ENCODE measurements at regions not wholly inside any gene's neighbourhood (a gene's known extent, or its start where the extent isn't known, plus 50 kb on each side); places are given as distances from the start of the nearest gene placed in this dataset.
"Not testable (repeated sequence)": the region's sequence is repeated elsewhere in the genome, so short reads cannot be mapped to it uniquely, and the experiment has no call there.

GRCh38 chr9:2524601-2525000 lies 97.0 kb upstream of the VLDLR start:
- DNase-seq (ENCODE audit: low read depth, low spot score): no peak
- no peaks in the 10 kb centered on the region for H3K27me3 ChIP-seq (ENCODE audit: insufficient read depth, insufficient read length)
- H3K4me1 ChIP-seq (ENCODE audit: insufficient read depth, insufficient read length): no peaks in the 10 kb centered on the region
- 0 out of 2 replicates have a peak, but pooled peaks cover 4% of the 10 kb centered on the region for H3K9me3 ChIP-seq (ENCODE audit: insufficient read depth, low read length)
- no peak overlapping the region for H3K9ac ChIP-seq (ENCODE audit: insufficient read length, low read depth)
- H3K4me3 ChIP-seq (ENCODE audit: insufficient read length, low read depth): no peak overlapping the region
- TF ChIP-seq YY1 (IDR thresholded peaks at IDR 0.05; ENCODE audit: insufficient read depth, insufficient read length): no peak
- no peak for TF ChIP-seq SUZ12 (IDR thresholded peaks at IDR 0.05; ENCODE audit: extremely low read depth, insufficient read depth, insufficient read length)
- no peak for TF ChIP-seq ZNF274 (IDR thresholded peaks at IDR 0.05; ENCODE audit: low read depth, low read length)
- H3K36me3 ChIP-seq (ENCODE audit: insufficient read depth, insufficient read length, low read length): peaks cover 13% of the 10 kb centered on the region

GRCh38 chr9:2525147-2525546 lies 96.4 kb upstream of the VLDLR start:
- H3K36me3 ChIP-seq (ENCODE audit: insufficient read depth, insufficient read length, low read length): peaks cover 9% of the 10 kb centered on the region
- H3K4me1 ChIP-seq (ENCODE audit: insufficient read depth, insufficient read length): no peaks in the 10 kb centered on the region
- no peak overlapping the region for H3K9ac ChIP-seq (ENCODE audit: insufficient read length, low read depth)
- TF ChIP-seq YY1 (IDR thresholded peaks at IDR 0.05; ENCODE audit: insufficient read depth, insufficient read length): no peak
- TF ChIP-seq ZNF274 (IDR thresholded peaks at IDR 0.05; ENCODE audit: low read depth, low read length): no peak
- no peak for TF ChIP-seq SUZ12 (IDR thresholded peaks at IDR 0.05; ENCODE audit: extremely low read depth, insufficient read depth, insufficient read length)
- 0 out of 2 replicates have a peak, but pooled peaks cover 4% of the 10 kb centered on the region for H3K9me3 ChIP-seq (ENCODE audit: insufficient read depth, low read length)
- H3K27me3 ChIP-seq (ENCODE audit: insufficient read depth, insufficient read length): no peaks in the 10 kb centered on the region
- no peak overlapping the region for H3K4me3 ChIP-seq (ENCODE audit: insufficient read length, low read depth)
- DNase-seq (ENCODE audit: low read depth, low spot score): no peak

GRCh38 chr9:2526071-2526828 lies 95.3 kb upstream of the VLDLR start:
- no peaks in the 10 kb centered on the region for H3K27me3 ChIP-seq (ENCODE audit: insufficient read depth, insufficient read length)
- DNase-seq (ENCODE audit: low read depth, low spot score): no peak

GRCh38 chr9:2531481-2531880 lies 90.1 kb upstream of the VLDLR start:
- H3K4me1 ChIP-seq (ENCODE audit: insufficient read depth, insufficient read length): no peaks in the 10 kb centered on the region
- H3K27me3 ChIP-seq (ENCODE audit: insufficient read depth, insufficient read length): no peaks in the 10 kb centered on the region
- 0 out of 2 replicates have a peak, but pooled peaks cover 4% of the 10 kb centered on the region for H3K9me3 ChIP-seq (ENCODE audit: insufficient read depth, low read length)
- no peak for TF ChIP-seq YY1 (IDR thresholded peaks at IDR 0.05; ENCODE audit: insufficient read depth, insufficient read length)
- no peak for TF ChIP-seq SUZ12 (IDR thresholded peaks at IDR 0.05; ENCODE audit: extremely low read depth, insufficient read depth, insufficient read length)
- TF ChIP-seq ZNF274 (IDR thresholded peaks at IDR 0.05; ENCODE audit: low read depth, low read length): no peak
- DNase-seq (ENCODE audit: low read depth, low spot score): no peak
- H3K9ac ChIP-seq (ENCODE audit: insufficient read length, low read depth): no peak overlapping the region
- H3K36me3 ChIP-seq (ENCODE audit: insufficient read depth, insufficient read length, low read length): peaks cover 10% of the 10 kb centered on the region
- no peak overlapping the region for H3K4me3 ChIP-seq (ENCODE audit: insufficient read length, low read depth)

More at GRCh38 chr9:2526071-2526828, 95.3 kb upstream of the VLDLR start:
- Histone ChIP-seq H3K36me3 (ENCODE audit: insufficient read depth, insufficient read length, low read length) (peaks cover 4% of the 10 kb centered on the region), H3K9ac (ENCODE audit: insufficient read length, low read depth) (no peak overlapping the region), H3K9me3 (ENCODE audit: insufficient read depth, low read length) (0 out of 2 replicates have a peak, but pooled peaks cover 4% of the 10 kb centered on the region), H3K4me1 (ENCODE audit: insufficient read depth, insufficient read length) (no peaks in the 10 kb centered on the region), H3K4me3 (ENCODE audit: insufficient read length, low read depth) (no peak overlapping the region)
- no peak for TF ChIP-seq SUZ12 (IDR thresholded peaks at IDR 0.05; ENCODE audit: extremely low read depth, insufficient read depth, insufficient read length)
- TF ChIP-seq YY1 (IDR thresholded peaks at IDR 0.05; ENCODE audit: insufficient read depth, insufficient read length): no peak
- no peak for TF ChIP-seq ZNF274 (IDR thresholded peaks at IDR 0.05; ENCODE audit: low read depth, low read length)

- no peak for DNase-seq (ENCODE audit: low read depth, low spot score)
These were observed 85.1 kb upstream of the VLDLR start for GRCh38 chr9:2536511-2536910.

GRCh38 chr9:2545881-2546490 lies 75.6 kb upstream of the VLDLR start:
- Histone ChIP-seq H3K4me3 (ENCODE audit: insufficient read length, low read depth) (no peak overlapping the region), H3K4me1 (ENCODE audit: insufficient read depth, insufficient read length) (no peaks in the 10 kb centered on the region), H3K27me3 (ENCODE audit: insufficient read depth, insufficient read length) (no peaks in the 10 kb centered on the region), H3K9ac (ENCODE audit: insufficient read length, low read depth) (no peak overlapping the region), H3K9me3 (ENCODE audit: insufficient read depth, low read length) (peaks cover 9% of the 10 kb centered on the region; the same call in 1 of the 2 replicates), H3K36me3 (ENCODE audit: insufficient read depth, insufficient read length, low read length) (no peaks in the 10 kb centered on the region)
- DNase-seq (ENCODE audit: low read depth, low spot score): no peak
- TF ChIP-seq ZNF274 (IDR thresholded peaks at IDR 0.05; ENCODE audit: low read depth, low read length): no peak
- no peak for TF ChIP-seq SUZ12 (IDR thresholded peaks at IDR 0.05; ENCODE audit: extremely low read depth, insufficient read depth, insufficient read length)
- no peak for TF ChIP-seq YY1 (IDR thresholded peaks at IDR 0.05; ENCODE audit: insufficient read depth, insufficient read length)

More at GRCh38 chr9:2536511-2536910, 85.1 kb upstream of the VLDLR start:
- no peak overlapping the region for H3K9ac ChIP-seq (ENCODE audit: insufficient read length, low read depth)
- no peaks in the 10 kb centered on the region for H3K27me3 ChIP-seq (ENCODE audit: insufficient read depth, insufficient read length)
- H3K9me3 ChIP-seq (ENCODE audit: insufficient read depth, low read length): no peaks in the 10 kb centered on the region
- no peaks in the 10 kb centered on the region for H3K4me1 ChIP-seq (ENCODE audit: insufficient read depth, insufficient read length)
- peaks cover 22% of the 10 kb centered on the region for H3K36me3 ChIP-seq (ENCODE audit: insufficient read depth, insufficient read length, low read length)
- TF ChIP-seq YY1 (IDR thresholded peaks at IDR 0.05; ENCODE audit: insufficient read depth, insufficient read length) (no peak), SUZ12 (IDR thresholded peaks at IDR 0.05; ENCODE audit: extremely low read depth, insufficient read depth, insufficient read length) (no peak), ZNF274 (IDR thresholded peaks at IDR 0.05; ENCODE audit: low read depth, low read length) (no peak)
- H3K4me3 ChIP-seq (ENCODE audit: insufficient read length, low read depth): no peak overlapping the region

GRCh38 chr9:2555899-2556600 lies 65.5 kb upstream of the VLDLR start:
- H3K36me3 ChIP-seq (ENCODE audit: insufficient read depth, insufficient read length, low read length); H3K9me3 ChIP-seq (ENCODE audit: insufficient read depth, low read length); H3K27me3 ChIP-seq (ENCODE audit: insufficient read depth, insufficient read length); H3K9ac ChIP-seq (ENCODE audit: insufficient read length, low read depth); DNase-seq (ENCODE audit: low read depth, low spot score); H3K4me3 ChIP-seq (ENCODE audit: insufficient read length, low read depth); H3K4me1 ChIP-seq (ENCODE audit: insufficient read depth, insufficient read length): not testable (repeated sequence)

Data from NT2/D1 (cell line).